ENCODE measurements at regions not wholly inside any gene's neighbourhood (a gene's known extent, or its start where the extent isn't known, plus 50 kb on each side); places are given as distances from the start of the nearest gene placed in this dataset.

- no peak for TF ChIP-seq CTCF (conservative IDR thresholded peaks at IDR 0.05)
- no peak for TF ChIP-seq ZFX (IDR thresholded peaks at IDR 0.05)
- H3K27ac ChIP-seq: no peak overlapping the region
Observed at GRCh38 chr18:60111525-60111924, 211.7 kb downstream of the PMAIP1 start.

GRCh38 chr18:60110836-60111235, 211.0 kb downstream of the PMAIP1 start:
- no peak for TF ChIP-seq CTCF (conservative IDR thresholded peaks at IDR 0.05)
- no peak for TF ChIP-seq ZFX (IDR thresholded peaks at IDR 0.05)
- H3K27ac ChIP-seq: no peak overlapping the region

- TF ChIP-seq ZFX (IDR thresholded peaks at IDR 0.05) (no peak), CTCF (conservative IDR thresholded peaks at IDR 0.05) (no peak)
- no peak overlapping the region for H3K27ac ChIP-seq
Observed at GRCh38 chr18:60100778-60101177, 201.0 kb downstream of the PMAIP1 start.

- no peak overlapping the region for H3K27ac ChIP-seq
- no peak for TF ChIP-seq CTCF (conservative IDR thresholded peaks at IDR 0.05)
- TF ChIP-seq ZFX (IDR thresholded peaks at IDR 0.05): no peak
Observed at GRCh38 chr18:60099709-60100108, 199.9 kb downstream of the PMAIP1 start.

GRCh38 chr18:60096428-60096827, 196.6 kb downstream of the PMAIP1 start:
- H3K27ac ChIP-seq: no peak overlapping the region
- TF ChIP-seq CTCF (conservative IDR thresholded peaks at IDR 0.05) (no peak), ZFX (IDR thresholded peaks at IDR 0.05) (no peak)

- no peak for TF ChIP-seq CTCF (conservative IDR thresholded peaks at IDR 0.05)
- no peak for TF ChIP-seq ZFX (IDR thresholded peaks at IDR 0.05)
- H3K27ac ChIP-seq: no peak overlapping the region
Observed at GRCh38 chr18:60092073-60092472, 192.3 kb downstream of the PMAIP1 start.

- H3K27ac ChIP-seq: no peak overlapping the region
- TF ChIP-seq CTCF (conservative IDR thresholded peaks at IDR 0.05): peak; percentile 41
- TF ChIP-seq ZFX (IDR thresholded peaks at IDR 0.05): no peak
Observed at GRCh38 chr18:60090170-60090569, 190.4 kb downstream of the PMAIP1 start.

Data from C4-2B (cell line).